ENCODE measurements at regions not wholly inside any gene's neighbourhood (a gene's known extent, or its start where the extent isn't known, plus 50 kb on each side); places are given as distances from the start of the nearest gene placed in this dataset.

DNA sequence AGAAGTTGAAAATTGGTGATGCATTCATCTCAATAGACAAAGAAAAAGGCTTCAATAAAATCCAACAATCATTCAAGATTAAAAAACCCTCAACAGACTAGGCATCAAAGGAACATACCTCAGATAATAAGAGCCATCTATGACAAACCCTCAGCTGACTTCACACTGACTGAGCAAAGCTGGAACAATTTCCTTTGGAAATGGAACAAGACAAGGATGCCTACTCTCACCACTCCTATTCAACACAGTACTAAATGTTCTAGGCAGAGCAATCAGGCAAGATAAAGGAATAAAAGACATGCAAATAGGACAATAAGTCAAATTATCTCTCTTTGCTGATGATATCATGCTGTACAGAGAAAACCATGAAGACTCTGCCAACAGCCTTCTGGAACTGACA, 1188.1 kb downstream of the DTWD2 start:
- Mint-ChIP-seq H3K27ac (no peak overlapping the region), H3K9me3 (peaks cover 22 to 36% of the 10 kb centered on the region in 2 donors)

DNA sequence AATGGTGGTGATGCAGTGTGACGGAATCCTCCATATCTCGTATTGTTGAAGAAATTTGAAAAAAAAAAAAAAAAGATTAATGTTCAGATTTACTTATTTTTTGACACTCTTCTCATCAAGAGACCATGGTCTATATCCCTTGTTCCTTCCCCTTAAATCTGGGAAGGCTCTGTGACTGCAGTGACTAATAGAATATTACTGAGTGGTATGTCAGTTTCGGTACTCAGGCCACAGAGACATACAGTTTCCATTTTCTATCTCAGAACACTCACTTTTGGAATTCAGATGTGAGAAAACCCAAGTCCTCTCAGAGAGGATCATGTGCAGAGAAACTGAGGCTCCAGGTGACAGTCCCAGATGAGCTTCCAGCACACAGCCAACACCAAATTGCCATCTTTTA, 1193.5 kb downstream of the DTWD2 start:
- H3K27me3 ChIP-seq (ENCODE audit: control insufficient read depth, insufficient read depth, low read length): no peaks in the 10 kb centered on the region
- intact Hi-C loops (cut with micrococcal nuclease): no loop called here
- TF ChIP-seq, protein P1, sequence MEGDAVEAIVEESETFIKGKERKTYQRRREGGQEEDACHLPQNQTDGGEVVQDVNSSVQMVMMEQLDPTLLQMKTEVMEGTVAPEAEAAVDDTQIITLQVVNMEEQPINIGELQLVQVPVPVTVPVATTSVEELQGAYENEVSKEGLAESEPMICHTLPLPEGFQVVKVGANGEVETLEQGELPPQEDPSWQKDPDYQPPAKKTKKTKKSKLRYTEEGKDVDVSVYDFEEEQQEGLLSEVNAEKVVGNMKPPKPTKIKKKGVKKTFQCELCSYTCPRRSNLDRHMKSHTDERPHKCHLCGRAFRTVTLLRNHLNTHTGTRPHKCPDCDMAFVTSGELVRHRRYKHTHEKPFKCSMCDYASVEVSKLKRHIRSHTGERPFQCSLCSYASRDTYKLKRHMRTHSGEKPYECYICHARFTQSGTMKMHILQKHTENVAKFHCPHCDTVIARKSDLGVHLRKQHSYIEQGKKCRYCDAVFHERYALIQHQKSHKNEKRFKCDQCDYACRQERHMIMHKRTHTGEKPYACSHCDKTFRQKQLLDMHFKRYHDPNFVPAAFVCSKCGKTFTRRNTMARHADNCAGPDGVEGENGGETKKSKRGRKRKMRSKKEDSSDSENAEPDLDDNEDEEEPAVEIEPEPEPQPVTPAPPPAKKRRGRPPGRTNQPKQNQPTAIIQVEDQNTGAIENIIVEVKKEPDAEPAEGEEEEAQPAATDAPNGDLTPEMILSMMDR (IDR thresholded peaks at IDR 0.05): no peak
- Mint-ChIP-seq H3K36me3 (no peaks in the 10 kb centered on the region), H3K4me1 (no peaks in the 10 kb centered on the region), H3K4me3 (no peak overlapping the region), H3K9me3 (peaks cover 18 to 34% of the 10 kb centered on the region in 2 donors), H3K27me3 (ENCODE audit: low read depth in 2 of 2) (no peaks in the 10 kb centered on the region), H3K27ac (no peak overlapping the region)
- H3K36me3 ChIP-seq (ENCODE audit: control insufficient read depth, insufficient read depth, low read length): no peaks in the 10 kb centered on the region
- DNase-seq: no peak
- H3K9me3 ChIP-seq (ENCODE audit: control insufficient read depth, insufficient read depth, low read length): no peaks in the 10 kb centered on the region
- WGBS (ENCODE audit: insufficient coverage): 100% methylated on average over 1 of the region's 3 CpGs
- H3K4me1 ChIP-seq (ENCODE audit: control insufficient read depth, insufficient read depth, low read length): no peaks in the 10 kb centered on the region
- H3K27ac ChIP-seq (ENCODE audit: low read length): no peak overlapping the region
- no peak overlapping the region for H3K4me3 ChIP-seq (ENCODE audit: low read length)
- no peak for ATAC-seq

More for the DNA sequence above, 1188.1 kb downstream of the DTWD2 start:
- Histone ChIP-seq H3K36me3 (ENCODE audit: control insufficient read depth, insufficient read depth, low read length) (no peaks in the 10 kb centered on the region), H3K9me3 (ENCODE audit: control insufficient read depth, insufficient read depth, low read length) (no peaks in the 10 kb centered on the region), H3K4me1 (ENCODE audit: control insufficient read depth, insufficient read depth, low read length) (no peaks in the 10 kb centered on the region), H3K27me3 (ENCODE audit: control insufficient read depth, insufficient read depth, low read length) (no peaks in the 10 kb centered on the region), H3K27ac (ENCODE audit: low read length) (no peak overlapping the region), H3K4me3 (ENCODE audit: low read length) (no peak overlapping the region)
- intact Hi-C loops (cut with micrococcal nuclease): no loop called here
- no peaks in the 10 kb centered on the region for H3K36me3 Mint-ChIP-seq
- H3K4me3 Mint-ChIP-seq: no peak overlapping the region
- TF ChIP-seq, protein P1 (IDR thresholded peaks at IDR 0.05): no peak
- H3K4me1 Mint-ChIP-seq: no peaks in the 10 kb centered on the region
- DNase-seq (no peak), ATAC-seq (no peak)
- H3K27me3 Mint-ChIP-seq (ENCODE audit: low read depth in 2 of 2): no peaks in the 10 kb centered on the region

DNA sequence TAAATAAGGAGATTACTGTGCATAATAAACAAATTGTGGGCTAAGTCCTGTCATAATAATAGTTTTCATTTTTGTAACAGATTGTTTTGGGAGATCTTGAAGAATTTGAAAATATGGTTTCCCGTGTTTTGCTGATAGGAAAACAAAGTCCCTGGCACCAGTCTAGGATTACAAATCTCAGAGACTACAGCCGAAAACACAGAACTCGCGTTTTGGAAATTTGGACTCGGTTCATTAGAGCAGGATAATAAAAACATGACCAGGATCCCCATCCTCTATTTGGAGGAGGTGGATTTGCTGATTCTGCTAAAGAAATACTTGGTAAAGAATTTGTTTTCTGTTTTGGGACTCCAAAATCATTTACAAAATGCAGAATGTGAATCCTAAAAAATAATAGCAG, 1194.4 kb downstream of the DTWD2 start:
- ATAC-seq (no peak), DNase-seq (no peak)
- no peak overlapping the region for H3K27ac ChIP-seq (ENCODE audit: low read length)
- intact Hi-C loops (cut with micrococcal nuclease): no loop called here
- TF ChIP-seq, protein P1 (IDR thresholded peaks at IDR 0.05): no peak
- Mint-ChIP-seq H3K9me3 (peaks cover 17 to 33% of the 10 kb centered on the region in 2 donors), H3K4me3 (no peak overlapping the region), H3K27me3 (ENCODE audit: low read depth in 2 of 2) (no peaks in the 10 kb centered on the region), H3K4me1 (no peaks in the 10 kb centered on the region), H3K36me3 (peaks cover under 1% of the 10 kb centered on the region), H3K27ac (no peak overlapping the region)
- H3K27me3 ChIP-seq (ENCODE audit: control insufficient read depth, insufficient read depth, low read length): no peaks in the 10 kb centered on the region
- H3K36me3 ChIP-seq (ENCODE audit: control insufficient read depth, insufficient read depth, low read length): no peaks in the 10 kb centered on the region
- 85% methylated on average over 5 of the region's 5 CpGs for WGBS (ENCODE audit: insufficient coverage)
- no peak overlapping the region for H3K4me3 ChIP-seq (ENCODE audit: low read length)
- H3K9me3 ChIP-seq (ENCODE audit: control insufficient read depth, insufficient read depth, low read length): no peaks in the 10 kb centered on the region
- no peaks in the 10 kb centered on the region for H3K4me1 ChIP-seq (ENCODE audit: control insufficient read depth, insufficient read depth, low read length)

DNA sequence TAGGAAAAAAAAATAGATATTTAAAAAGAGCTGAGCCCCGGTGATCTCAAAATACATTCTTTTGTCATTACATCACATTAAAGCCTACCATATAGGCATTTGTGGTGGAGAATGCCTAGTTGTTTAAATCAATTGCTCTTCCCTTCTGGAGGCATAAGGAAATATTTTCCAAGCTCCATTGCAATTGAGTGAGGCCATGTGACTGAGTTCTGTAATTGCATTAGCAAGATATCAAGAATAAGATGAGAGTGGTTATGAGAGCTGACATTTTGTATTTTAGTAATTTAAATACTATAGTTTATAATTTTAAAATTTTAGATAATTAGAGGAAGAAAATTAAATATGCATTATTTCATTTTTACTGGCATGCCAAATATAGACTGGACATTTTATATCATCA, 1195.9 kb downstream of the DTWD2 start:
- TF ChIP-seq, protein P1 (IDR thresholded peaks at IDR 0.05): no peak
- Histone ChIP-seq H3K27me3 (ENCODE audit: control insufficient read depth, insufficient read depth, low read length) (no peaks in the 10 kb centered on the region), H3K4me3 (ENCODE audit: low read length) (no peak overlapping the region), H3K27ac (ENCODE audit: low read length) (no peak overlapping the region), H3K9me3 (ENCODE audit: control insufficient read depth, insufficient read depth, low read length) (peaks cover 4% of the 10 kb centered on the region), H3K4me1 (ENCODE audit: control insufficient read depth, insufficient read depth, low read length) (no peaks in the 10 kb centered on the region), H3K36me3 (ENCODE audit: control insufficient read depth, insufficient read depth, low read length) (no peaks in the 10 kb centered on the region)
- H3K9me3 Mint-ChIP-seq: peaks cover 16 to 29% of the 10 kb centered on the region in 2 donors
- DNase-seq (no peak), ATAC-seq (no peak)
- intact Hi-C loops (cut with micrococcal nuclease): no loop called here
- no peaks in the 10 kb centered on the region for H3K27me3 Mint-ChIP-seq (ENCODE audit: low read depth in 2 of 2)
- no peak overlapping the region for H3K27ac Mint-ChIP-seq
- no peaks in the 10 kb centered on the region for H3K4me1 Mint-ChIP-seq
- H3K36me3 Mint-ChIP-seq: peaks cover 6% of the 10 kb centered on the region
- no CpG with 5 or more reads among the region's 1 CpG for WGBS (ENCODE audit: insufficient coverage)
- H3K4me3 Mint-ChIP-seq: no peak overlapping the region
